Smooth muscle cell (in vitro differentiated cells): ENCODE measurements at regions not wholly inside any gene's neighbourhood (a gene's known extent, or its start where the extent isn't known, plus 50 kb on each side); places are given as distances from the start of the nearest gene placed in this dataset.

ENCODE experiments used
- DNase-seq: peaks from one replicate; lab custom pipeline; 2025; ENCODE audit not compliant: unreplicated experiment; lab: John Stamatoyannopoulos, UW
- H2AFZ ChIP-seq: fragments of 200-600 bp; sonication (generic); 2 replicates; pipeline ENCODE4 v1.6.0; 2016; ENCODE audit warnings: antibody characterized with exemption, low read depth, mild to moderate bottlenecking
- H3F3A ChIP-seq: fragments of 200-600 bp; sonication (generic); 2 replicates; pipeline ENCODE4 v1.6.0; 2017; ENCODE audit warnings: antibody characterized with exemption, low read depth
- H3K27ac ChIP-seq: fragments of 200-600 bp; sonication (generic); 2 replicates; pipeline ENCODE4 v1.5.1; 2016; ENCODE audit warnings: low read depth, mild to moderate bottlenecking
- H3K27me3 ChIP-seq: fragments of 200-600 bp; sonication (generic); 2 replicates; pipeline ENCODE4 v1.6.1; 2016; ENCODE audit warnings: low read depth, mild to moderate bottlenecking
- H3K36me3 ChIP-seq: fragments of 200-600 bp; sonication (generic); 2 replicates; pipeline ENCODE4 v1.5.1; 2016; ENCODE audit warnings: low read depth
- H3K4me1 ChIP-seq: fragments of 200-600 bp; sonication (generic); 2 replicates; pipeline ENCODE4 v1.5.1; 2016; ENCODE audit warnings: low read depth
- H3K4me2 ChIP-seq: fragments of 200-600 bp; sonication (generic); 2 replicates; pipeline ENCODE4 v1.6.0; 2016; ENCODE audit warnings: mild to moderate bottlenecking
- H3K4me3 ChIP-seq: fragments of 200-600 bp; sonication (generic); 2 replicates; pipeline ENCODE4 v1.5.1; 2016; ENCODE audit warnings: mild to moderate bottlenecking
- H3K79me2 ChIP-seq: fragments of 200-600 bp; sonication (generic); 2 replicates; pipeline ENCODE4 v1.6.0; 2016; ENCODE audit warnings: low read depth, mild to moderate bottlenecking
- H3K9ac ChIP-seq: fragments of 200-600 bp; sonication (generic); 2 replicates; pipeline ENCODE4 v1.6.0; 2016; ENCODE audit warnings: low read depth
- H3K9me3 ChIP-seq: fragments of 200-600 bp; sonication (generic); replicated peaks from 2 replicates; pipeline ENCODE4 v1.5.1; 2016; ENCODE audit warnings: low read depth
- H4K20me1 ChIP-seq: fragments of 200-600 bp; sonication (generic); 2 replicates; pipeline ENCODE4 v1.6.0; 2016; ENCODE audit warnings: low read depth
- CTCF ChIP-seq: fragments of 200-600 bp; sonication (generic); IDR thresholded peaks from 2 replicates; pipeline ENCODE4 v1.5.1; 2017; ENCODE audit warnings: borderline replicate concordance, mild to moderate bottlenecking, antibody characterized with exemption; ENCODE audit not compliant: insufficient read depth, poor library complexity, severe bottlenecking
- WGBS: methylation state at CpG from one replicate; pipeline ENCODE4 v1.1.7; 2016; ENCODE audit warnings: low lambda C conversion rate; 5-methylcytosine and 5-hydroxymethylcytosine counted together

- no peaks in the 10 kb centered on the region for H3K4me1 ChIP-seq
- H3F3A ChIP-seq: no peaks in the 10 kb centered on the region
- DNase-seq: no peak
- 91% methylated on average over 3 of the region's 3 CpGs for WGBS
- H3K4me3 ChIP-seq: no peak overlapping the region
- no peak overlapping the region for H3K9ac ChIP-seq
- no peaks in the 10 kb centered on the region for H3K27me3 ChIP-seq
- H3K36me3 ChIP-seq: no peaks in the 10 kb centered on the region
- no peak overlapping the region for H3K27ac ChIP-seq
- H3K9me3 ChIP-seq: no peaks in the 10 kb centered on the region
- H4K20me1 ChIP-seq: no peaks in the 10 kb centered on the region
- TF ChIP-seq CTCF: no peak
- no peak overlapping the region for H2AFZ ChIP-seq
- H3K79me2 ChIP-seq: no peaks in the 10 kb centered on the region
- H3K4me2 ChIP-seq: no peak overlapping the region
Measured at GRCh38 chr2:221077799-221078198, 494.3 kb downstream of the EPHA4 start.

GRCh38 chr2:221085341-221085900, 486.7 kb downstream of the EPHA4 start:
- H3F3A ChIP-seq: no peaks in the 10 kb centered on the region
- no peaks in the 10 kb centered on the region for H4K20me1 ChIP-seq
- no peak overlapping the region for H3K9ac ChIP-seq
- TF ChIP-seq CTCF: no peak
- H3K27ac ChIP-seq: no peak overlapping the region
- no peak overlapping the region for H3K4me2 ChIP-seq
- DNase-seq: no peak
- H3K27me3 ChIP-seq: peaks cover 3% of the 10 kb centered on the region
- 86% methylated on average over 1 of the region's 1 CpG for whole genome bisulfite sequencing
- no peaks in the 10 kb centered on the region for H3K4me1 ChIP-seq
- no peaks in the 10 kb centered on the region for H3K9me3 ChIP-seq
- H3K36me3 ChIP-seq: no peaks in the 10 kb centered on the region
- H3K4me3 ChIP-seq: no peak overlapping the region
- no peak overlapping the region for H2AFZ ChIP-seq
- H3K79me2 ChIP-seq: no peaks in the 10 kb centered on the region

GRCh38 chr2:221085936-221086335, 486.2 kb downstream of the EPHA4 start:
- Histone ChIP-seq H3K27me3 (peaks cover 3% of the 10 kb centered on the region), H3F3A (no peaks in the 10 kb centered on the region), H3K27ac (no peak overlapping the region), H3K9ac (no peak overlapping the region), H3K79me2 (no peaks in the 10 kb centered on the region), H3K36me3 (no peaks in the 10 kb centered on the region), H4K20me1 (no peaks in the 10 kb centered on the region), H2AFZ (no peak overlapping the region), H3K4me3 (no peak overlapping the region), H3K4me1 (no peaks in the 10 kb centered on the region), H3K9me3 (no peaks in the 10 kb centered on the region), H3K4me2 (no peak overlapping the region)
- WGBS: 97% methylated on average over 1 of the region's 1 CpG
- no peak for DNase-seq
- TF ChIP-seq CTCF: no peak

- TF ChIP-seq CTCF: no peak
- H3K27ac ChIP-seq: no peak overlapping the region
- H3K4me3 ChIP-seq: no peak overlapping the region
- no peak overlapping the region for H2AFZ ChIP-seq
- H3K4me2 ChIP-seq: no peak overlapping the region
- H3K9me3 ChIP-seq: no peaks in the 10 kb centered on the region
- 90% methylated on average over 7 of the region's 7 CpGs for WGBS
- no peaks in the 10 kb centered on the region for H3F3A ChIP-seq
- no peak for DNase-seq
- H3K27me3 ChIP-seq: peaks cover 3% of the 10 kb centered on the region
- H3K79me2 ChIP-seq: no peaks in the 10 kb centered on the region
- no peaks in the 10 kb centered on the region for H3K4me1 ChIP-seq
- H3K9ac ChIP-seq: no peak overlapping the region
- H4K20me1 ChIP-seq: no peaks in the 10 kb centered on the region
- no peaks in the 10 kb centered on the region for H3K36me3 ChIP-seq
Measured at GRCh38 chr2:221087779-221088178, 484.3 kb downstream of the EPHA4 start.
